Neuronal stem cell (in vitro differentiated cells): ENCODE measurements at regions not wholly inside any gene's neighbourhood (a gene's known extent, or its start where the extent isn't known, plus 50 kb on each side); places are given as distances from the start of the nearest gene placed in this dataset.

ENCODE experiments used
- DNase-seq: peaks from one replicate; pipeline ENCODE4 v3.0.0-alpha.2; 2013; ENCODE audit warnings: low spot score
- H2AFZ ChIP-seq: one replicate; pipeline ENCODE4 v1.6.1; 2013; ENCODE audit warnings: mild to moderate bottlenecking, low read length, inconsistent platforms
- H2AK5ac ChIP-seq: 2 replicates; pipeline ENCODE4 v1.6.1; 2013; ENCODE audit warnings: low read depth, mild to moderate bottlenecking, inconsistent platforms, low read length, moderate library complexity, mixed read lengths
- H2BK120ac ChIP-seq: 2 replicates; pipeline ENCODE4 v1.6.1; 2013; ENCODE audit warnings: low read depth, mild to moderate bottlenecking, inconsistent platforms, low read length, moderate library complexity, mixed read lengths
- H2BK12ac ChIP-seq: one replicate; pipeline ENCODE4 v1.6.1; 2013; ENCODE audit warnings: low read length, inconsistent platforms
- H2BK15ac ChIP-seq: 2 replicates; pipeline ENCODE4 v1.6.1; 2013; ENCODE audit warnings: mild to moderate bottlenecking, low read length, inconsistent platforms, mixed read lengths
- H2BK5ac ChIP-seq: one replicate; pipeline ENCODE4 v1.6.1; 2013; ENCODE audit warnings: inconsistent platforms, mild to moderate bottlenecking, low read length, moderate library complexity
- H3K14ac ChIP-seq: one replicate; pipeline ENCODE4 v1.6.1; 2013; ENCODE audit warnings: low read length, inconsistent platforms
- H3K18ac ChIP-seq: 2 replicates; pipeline ENCODE4 v1.6.1; 2013; ENCODE audit warnings: low read length, inconsistent platforms
- H3K23ac ChIP-seq: 2 replicates; pipeline ENCODE4 v1.6.1; 2013; ENCODE audit warnings: low read depth, mild to moderate bottlenecking, mixed read lengths, low read length, inconsistent platforms; ENCODE audit not compliant: poor library complexity
- H3K27ac ChIP-seq: replicated peaks from 3 replicates; pipeline ENCODE4 v1.5.1; 2013; ENCODE audit warnings: low read length, inconsistent platforms
- H3K27me3 ChIP-seq, 3 experiments: 2 replicates each; pipeline ENCODE4 v1.6.1; 2013; ENCODE audit warnings: low read length in 3 of 3, mild to moderate bottlenecking in 2 of 3, inconsistent platforms in 1 of 3, low read depth in 1 of 3, mixed read lengths in 1 of 3, moderate library complexity in 1 of 3; ENCODE audit not compliant: control insufficient read depth in 3 of 3, insufficient read depth in 3 of 3
- H3K36me3 ChIP-seq, 2 donors: replicated peaks in 1 of 2; 2 replicates each; pipeline ENCODE4 v1.6.1; 2013; ENCODE audit warnings: low read length in 2 of 2; ENCODE audit not compliant: control insufficient read depth in 2 of 2, insufficient read depth in 2 of 2
- H3K4ac ChIP-seq: 2 replicates; pipeline ENCODE4 v1.6.1; 2013; ENCODE audit warnings: inconsistent platforms, mild to moderate bottlenecking, low read length, moderate library complexity
- H3K4me1 ChIP-seq, 2 donors: 1 replicate in 1 of 2; 2 replicates in 1 of 2; pipeline ENCODE4 v1.6.1; 2013; ENCODE audit warnings: low read length in 2 of 2, low read depth in 1 of 2; ENCODE audit not compliant: control insufficient read depth in 2 of 2, insufficient read depth in 1 of 2
- H3K4me2 ChIP-seq: one replicate; pipeline ENCODE4 v1.6.1; 2013; ENCODE audit warnings: mild to moderate bottlenecking, low read length, inconsistent platforms; ENCODE audit not compliant: insufficient read depth, poor library complexity, severe bottlenecking
- H3K4me3 ChIP-seq, 2 donors: 2 replicates each; pipeline ENCODE4 v1.5.1; 2013; ENCODE audit warnings: low read length in 2 of 2, mild to moderate bottlenecking in 2 of 2, inconsistent platforms in 1 of 2, moderate library complexity in 1 of 2
- H3K79me1 ChIP-seq: one replicate; pipeline ENCODE4 v1.6.1; 2013; ENCODE audit warnings: low read depth, mild to moderate bottlenecking, inconsistent platforms, low read length, moderate library complexity
- H3K9ac ChIP-seq: one replicate; pipeline ENCODE4 v1.6.1; 2013; ENCODE audit warnings: mild to moderate bottlenecking, low read depth, low read length, inconsistent platforms; ENCODE audit not compliant: poor library complexity
- H3K9me3 ChIP-seq, 2 donors: replicated peaks in 1 of 2; 2 replicates each; pipeline versions ENCODE3 to v1.6.1; 2013; ENCODE audit warnings: low read length in 2 of 2, mild to moderate bottlenecking in 2 of 2, inconsistent platforms in 1 of 2, low read depth in 1 of 2, mixed read lengths in 1 of 2, moderate library complexity in 1 of 2; ENCODE audit not compliant: control insufficient read depth in 2 of 2, insufficient read depth in 1 of 2
- H4K8ac ChIP-seq: one replicate; pipeline ENCODE4 v1.6.1; 2013; ENCODE audit warnings: low read depth, mild to moderate bottlenecking, inconsistent platforms, low read length, moderate library complexity
- H4K91ac ChIP-seq: one replicate; pipeline ENCODE4 v1.6.1; 2013; ENCODE audit warnings: low read length, low read depth, mild to moderate bottlenecking, inconsistent platforms; ENCODE audit not compliant: poor library complexity
- WGBS, 2 donors: extraction: QIAGEN DNeasy Blood & Tissue Kit; methylation state at CpG; one replicate each; pipeline ENCODE4 v1.1.7; 2013; ENCODE audit warnings: missing lambda C conversion rate in 2 of 2, mixed read lengths in 1 of 2; ENCODE audit not compliant: insufficient read length in 2 of 2, insufficient replicate concordance in 1 of 2; ENCODE audit errors: extremely low coverage in 2 of 2; 5-methylcytosine and 5-hydroxymethylcytosine counted together

GRCh38 chr5:113817683-113818082 lies 304.2 kb downstream of the YTHDC2 start:
- H3K36me3 ChIP-seq: no peaks in the 10 kb centered on the region
- H3K27ac ChIP-seq: no peak overlapping the region
- no peak overlapping the region for H3K4me3 ChIP-seq
- no peak overlapping the region for H3K18ac ChIP-seq
- no peaks in the 10 kb centered on the region for H3K27me3 ChIP-seq
- no peak for DNase-seq
- no peak overlapping the region for H3K4ac ChIP-seq
- H2AK5ac ChIP-seq: no peak overlapping the region
- no peak overlapping the region for H2BK5ac ChIP-seq
- no peak overlapping the region for H2BK120ac ChIP-seq
- no peaks in the 10 kb centered on the region for H3K4me1 ChIP-seq
- H3K23ac ChIP-seq: no peak overlapping the region
- no peak overlapping the region for H2BK15ac ChIP-seq
- no peak overlapping the region for H4K8ac ChIP-seq
- H3K4me2 ChIP-seq: no peak overlapping the region
- H2BK12ac ChIP-seq: no peak overlapping the region
- H3K14ac ChIP-seq: no peak overlapping the region
- H2AFZ ChIP-seq: no peak overlapping the region
- H4K91ac ChIP-seq: no peak overlapping the region
- H3K79me1 ChIP-seq: no peaks in the 10 kb centered on the region
- WGBS, 2 donors: no CpG with 5 or more reads among the region's 3 CpGs
- H3K9me3 ChIP-seq: no peaks in the 10 kb centered on the region
- no peak overlapping the region for H3K9ac ChIP-seq

- Histone ChIP-seq H3K23ac (no peak overlapping the region), H3K4me2 (no peak overlapping the region), H3K79me1 (no peaks in the 10 kb centered on the region), H3K4me3 (no peak overlapping the region), H3K9ac (no peak overlapping the region), H3K4ac (no peak overlapping the region), H3K9me3 (no peaks in the 10 kb centered on the region), H2BK5ac (no peak overlapping the region), H2BK12ac (no peak overlapping the region), H4K8ac (no peak overlapping the region), H4K91ac (no peak overlapping the region), H3K27me3 (peaks cover 0 to 2% (median 0%) of the 10 kb centered on the region in 3 experiments), H3K27ac (no peak overlapping the region), H3K4me1 (no peaks in the 10 kb centered on the region), H2AK5ac (no peak overlapping the region), H3K36me3 (no peaks in the 10 kb centered on the region), H2BK120ac (no peak overlapping the region), H2BK15ac (no peak overlapping the region), H3K14ac (no peak overlapping the region), H2AFZ (no peak overlapping the region), H3K18ac (no peak overlapping the region)
- DNase-seq: no peak
- no CpG with 5 or more reads among the region's 3 CpGs for WGBS, 2 donors
Observed at GRCh38 chr5:113823696-113824095, 310.2 kb downstream of the YTHDC2 start.

- Histone ChIP-seq H3K18ac (no peak overlapping the region), H2BK5ac (no peak overlapping the region), H2BK12ac (no peak overlapping the region), H3K4me1 (no peaks in the 10 kb centered on the region), H3K27ac (no peak overlapping the region), H3K9me3 (no peaks in the 10 kb centered on the region), H3K4me3 (no peak overlapping the region), H3K9ac (no peak overlapping the region), H3K79me1 (no peaks in the 10 kb centered on the region), H4K91ac (no peak overlapping the region), H3K4ac (no peak overlapping the region), H3K27me3 (peaks cover 0 to 2% (median 0%) of the 10 kb centered on the region in 3 experiments), H3K4me2 (no peak overlapping the region), H2BK120ac (no peak overlapping the region), H2AFZ (no peak overlapping the region), H4K8ac (no peak overlapping the region), H2AK5ac (no peak overlapping the region), H3K36me3 (no peaks in the 10 kb centered on the region), H2BK15ac (no peak overlapping the region), H3K14ac (no peak overlapping the region), H3K23ac (no peak overlapping the region)
- no CpG with 5 or more reads among the region's 2 CpGs for WGBS, 2 donors
- DNase-seq: no peak
Observed at GRCh38 chr5:113824307-113824706, 310.8 kb downstream of the YTHDC2 start.

GRCh38 chr5:113825176-113825575 lies 311.7 kb downstream of the YTHDC2 start:
- H3K79me1 ChIP-seq: no peaks in the 10 kb centered on the region
- H3K4me2 ChIP-seq: no peak overlapping the region
- no peak overlapping the region for H3K9ac ChIP-seq
- H2BK15ac ChIP-seq: no peak overlapping the region
- H2BK120ac ChIP-seq: no peak overlapping the region
- H2AK5ac ChIP-seq: no peak overlapping the region
- no peak overlapping the region for H3K4ac ChIP-seq
- H3K27ac ChIP-seq: no peak overlapping the region
- H3K18ac ChIP-seq: no peak overlapping the region
- no peak overlapping the region for H2BK5ac ChIP-seq
- no peaks in the 10 kb centered on the region for H3K9me3 ChIP-seq
- H2BK12ac ChIP-seq: no peak overlapping the region
- no peak overlapping the region for H3K23ac ChIP-seq
- no peak overlapping the region for H3K14ac ChIP-seq
- no peaks in the 10 kb centered on the region for H3K36me3 ChIP-seq
- H4K8ac ChIP-seq: no peak overlapping the region
- peaks cover 0 to 2% (median 0%) of the 10 kb centered on the region in 3 experiments for H3K27me3 ChIP-seq
- no peak overlapping the region for H4K91ac ChIP-seq
- no peaks in the 10 kb centered on the region for H3K4me1 ChIP-seq
- DNase-seq: no peak
- no peak overlapping the region for H2AFZ ChIP-seq
- H3K4me3 ChIP-seq: no peak overlapping the region
